Myocyte (in vitro differentiated cells): ENCODE measurements at regions not wholly inside any gene's neighbourhood (a gene's known extent, or its start where the extent isn't known, plus 50 kb on each side); places are given as distances from the start of the nearest gene placed in this dataset.
"Not testable (repeated sequence)": the region's sequence is repeated elsewhere in the genome, so short reads cannot be mapped to it uniquely, and the experiment has no call there.

ENCODE experiments used
- DNase-seq: peaks from one replicate; pipeline ENCODE4 v3.0.0-alpha.2; 2012; ENCODE audit warnings: low read depth

DNA sequence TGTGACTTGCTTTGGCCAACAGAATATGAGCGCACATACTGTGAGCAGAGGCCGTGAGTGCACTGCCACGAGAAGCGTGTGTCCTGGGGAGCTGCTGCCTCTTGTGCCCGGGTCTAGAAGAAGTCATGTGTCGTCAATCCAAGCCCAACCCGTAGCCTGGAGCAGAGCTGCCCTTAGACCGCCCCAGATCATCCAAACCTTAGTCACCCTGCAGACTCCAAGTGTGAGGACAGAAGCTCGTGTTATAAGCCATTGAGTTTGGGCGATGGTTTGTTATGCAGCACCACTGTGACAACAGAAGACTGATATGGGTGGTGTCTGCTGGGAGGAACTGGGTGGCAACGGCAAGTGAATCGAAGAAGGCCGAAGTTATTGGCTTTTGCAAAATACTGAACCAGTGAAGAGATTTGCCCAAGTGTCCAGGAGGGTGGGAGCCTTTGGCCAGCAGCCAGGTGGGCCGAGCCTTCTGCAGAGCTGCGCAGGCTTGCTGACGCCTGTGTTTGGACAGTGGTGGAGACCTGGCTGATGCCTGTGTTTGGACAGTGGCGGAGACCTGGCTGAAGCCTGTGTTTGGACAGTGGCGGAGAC is 101.3 kb upstream of the SULF2 start:
- no peak for DNase-seq

DNA sequence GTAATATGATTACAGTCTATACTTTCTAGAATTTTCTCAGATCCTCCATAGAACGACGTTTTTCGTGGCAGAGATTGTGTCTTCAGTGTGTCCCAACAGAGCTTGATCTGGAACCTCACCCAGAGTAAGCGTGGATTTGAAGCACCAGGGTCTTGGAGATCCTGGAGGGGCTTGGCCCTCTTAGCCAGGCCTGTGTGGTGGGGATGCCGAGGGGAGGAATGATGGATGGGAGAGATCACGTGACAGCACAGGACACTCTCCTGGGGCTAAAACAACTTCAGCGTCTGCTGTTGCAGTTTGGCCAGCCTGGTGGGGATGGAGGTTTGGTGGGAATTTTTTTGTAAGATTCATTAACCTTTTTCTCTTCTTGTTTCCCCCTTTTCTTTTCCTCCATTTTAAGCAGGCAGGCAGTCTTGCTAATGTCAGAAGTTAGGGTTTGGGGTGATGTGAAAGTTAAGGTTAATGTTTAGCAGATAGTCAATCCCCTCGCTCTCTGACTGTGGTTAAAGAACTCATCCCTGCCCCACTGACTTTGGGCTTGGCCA is 100.7 kb upstream of the SULF2 start:
- no peak for DNase-seq

DNA sequence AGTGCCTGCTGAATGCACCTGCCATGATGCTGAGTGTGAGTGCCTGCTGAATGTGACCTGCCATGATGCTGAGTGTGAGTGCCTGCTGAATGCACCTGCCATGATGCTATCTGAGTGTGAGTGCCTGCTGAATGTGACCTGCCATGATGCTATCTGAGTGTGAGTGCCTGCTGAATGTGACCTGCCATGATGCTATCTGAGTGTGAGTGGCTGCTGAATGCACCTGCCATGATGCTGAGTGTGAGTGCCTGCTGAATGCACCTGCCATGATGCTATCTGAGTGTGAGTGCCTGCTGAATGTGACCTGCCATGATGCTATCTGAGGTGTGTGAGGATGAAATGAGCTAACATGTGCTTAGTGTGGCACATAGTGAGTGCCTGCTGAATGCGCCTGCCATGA is 98.7 kb upstream of the SULF2 start:
- DNase-seq: not testable (repeated sequence)

DNA sequence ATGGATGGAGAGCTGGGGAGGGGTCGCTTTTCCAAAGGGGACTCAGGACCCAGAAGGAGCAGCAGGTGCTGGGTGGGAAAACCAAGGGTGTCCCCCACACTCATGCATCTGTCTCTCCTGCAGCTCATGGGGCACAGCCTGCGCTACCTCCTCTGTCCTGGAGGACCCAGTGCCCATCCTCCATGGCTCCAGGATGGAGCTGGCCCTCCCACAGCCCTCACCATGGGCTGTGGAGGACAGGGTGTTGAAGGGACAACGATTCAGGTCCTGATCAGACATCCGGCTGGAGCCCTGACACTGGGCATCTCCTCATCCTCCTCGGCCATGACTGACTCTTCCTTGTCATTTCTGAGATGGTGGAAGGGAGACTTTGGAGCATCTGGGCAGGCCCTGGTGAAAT is 97.9 kb upstream of the SULF2 start:
- DNase-seq: no peak

DNA sequence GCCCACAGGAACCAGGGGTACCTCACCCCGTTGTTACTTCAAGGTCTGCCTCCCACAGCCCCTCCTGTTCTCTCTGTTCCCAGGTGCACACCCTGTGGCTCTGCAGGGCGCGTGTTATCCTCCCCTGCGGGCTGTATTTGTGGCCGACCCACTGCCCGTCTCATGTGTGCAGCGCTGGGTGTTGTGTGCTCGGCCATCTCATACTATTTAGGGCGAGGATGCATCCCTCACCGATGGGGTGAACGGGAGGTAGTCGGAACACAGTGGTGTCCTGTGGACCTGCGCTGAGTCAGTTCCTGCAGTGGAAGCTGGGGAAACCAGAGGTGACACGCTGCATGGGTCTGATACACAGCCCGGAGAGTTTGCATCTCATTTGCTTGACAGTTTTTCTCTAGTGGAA is 94.5 kb upstream of the SULF2 start:
- no peak for DNase-seq

DNA sequence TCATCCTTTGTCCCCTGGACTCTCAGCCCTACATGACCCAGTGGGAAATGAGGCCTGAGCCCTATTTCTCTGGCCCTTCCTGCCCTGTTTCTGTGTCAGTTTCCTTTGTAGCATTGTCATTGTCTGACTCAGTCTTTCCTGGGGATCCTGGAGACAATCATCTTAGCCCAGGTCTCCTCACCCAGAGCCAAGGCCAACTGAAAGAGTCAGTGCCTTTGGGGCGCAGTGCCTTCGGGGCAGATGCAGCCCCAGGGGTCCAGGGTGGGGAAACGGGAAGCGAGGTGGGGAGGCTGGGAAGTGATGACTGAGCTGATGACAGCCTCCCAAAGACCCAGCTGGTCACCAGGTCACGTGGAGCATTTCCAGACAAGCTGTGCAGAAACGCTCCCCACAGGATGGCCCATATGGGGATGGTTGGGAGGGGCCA is 93.3 kb upstream of the SULF2 start:
- no peak for DNase-seq

DNA sequence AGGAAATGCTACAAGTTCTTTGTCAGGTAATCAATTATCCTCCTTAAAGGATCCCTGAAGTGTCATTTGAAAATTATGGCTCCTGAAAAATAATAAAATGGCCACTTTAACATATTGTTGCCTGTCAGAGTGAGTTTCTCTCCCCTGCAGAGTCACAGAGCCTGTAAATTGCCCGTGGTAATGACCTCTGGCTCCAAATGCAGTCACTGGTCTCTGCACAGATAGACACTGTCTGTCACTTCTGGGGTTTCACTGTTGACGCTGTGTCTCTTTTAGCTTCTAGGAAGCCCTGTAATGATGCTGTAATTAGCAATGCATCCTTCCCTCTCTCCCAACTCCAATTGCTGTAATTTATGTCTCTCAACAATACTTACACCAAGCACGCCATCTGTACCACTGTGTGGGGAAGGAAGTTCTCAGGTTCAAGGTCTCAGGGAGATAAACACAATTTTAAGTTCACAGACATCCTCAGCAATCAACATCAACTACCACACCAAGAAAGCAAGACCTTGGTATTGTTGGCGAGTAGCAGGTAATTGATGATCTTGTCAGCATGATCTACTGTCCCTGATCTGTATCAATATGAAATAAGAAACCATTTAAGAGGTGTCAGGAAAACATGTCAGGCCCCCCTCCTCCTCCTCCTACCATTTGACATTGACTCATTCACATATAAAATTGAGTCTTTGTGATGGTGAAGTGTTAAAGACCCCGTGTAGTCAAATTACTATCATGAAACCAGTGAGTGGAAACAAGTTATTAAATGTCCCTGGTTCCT is 91.2 kb upstream of the SULF2 start:
- no peak for DNase-seq

DNA sequence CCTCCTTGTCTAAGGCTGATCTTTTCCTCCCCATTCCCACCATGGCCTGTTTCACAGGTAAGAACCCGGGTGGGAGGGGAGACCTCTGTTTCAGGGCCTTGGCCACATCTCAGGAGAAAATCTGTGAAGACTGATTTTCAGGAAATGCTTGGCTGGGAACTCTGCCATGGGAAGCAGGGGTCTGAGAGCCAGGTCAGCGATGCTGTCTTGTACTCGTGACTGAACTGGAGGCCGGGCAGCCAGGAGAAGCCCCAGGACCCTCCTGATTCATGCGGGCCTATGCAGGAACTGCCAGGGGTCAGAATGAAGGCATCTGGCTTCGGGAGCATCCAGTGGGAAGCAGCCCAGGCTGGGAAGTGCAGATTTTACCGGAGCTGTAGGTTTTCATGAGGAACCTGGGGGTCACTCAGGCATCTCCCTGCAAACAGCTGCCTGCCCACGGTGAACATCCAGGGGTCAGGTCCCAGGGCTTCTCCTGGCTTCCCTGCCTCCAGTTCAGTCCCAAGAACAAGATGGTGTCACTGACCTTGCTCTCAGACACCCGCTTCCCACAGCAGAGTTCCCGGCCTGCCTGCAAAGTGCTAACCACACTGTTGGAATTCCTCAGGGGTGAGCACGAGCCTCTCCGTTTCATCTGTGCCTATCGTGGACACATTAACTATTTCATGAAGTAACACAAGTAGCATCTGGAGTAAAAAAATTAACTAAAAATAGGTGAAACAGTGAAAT is 90.2 kb upstream of the SULF2 start:
- DNase-seq: peak; percentile 11

DNA sequence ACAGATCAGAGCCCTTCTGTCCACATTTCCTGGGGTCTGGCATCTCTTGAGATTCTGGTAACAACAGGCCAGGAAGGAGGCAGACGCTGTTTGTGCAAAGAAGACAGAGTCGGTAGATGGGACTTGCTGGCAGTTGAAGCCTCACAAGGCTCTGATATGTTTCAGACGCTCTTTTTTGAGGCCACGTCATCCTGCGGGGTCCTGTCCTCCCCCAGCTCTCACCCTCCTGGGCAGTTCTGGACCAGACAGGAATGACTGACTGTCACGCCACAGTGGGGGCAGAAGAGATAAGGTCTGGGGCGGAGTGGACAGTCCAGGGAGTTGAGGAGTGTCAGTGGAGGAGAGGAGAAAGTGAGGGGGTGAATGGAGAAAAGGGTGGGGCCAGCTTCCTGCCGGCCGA is 87.1 kb upstream of the SULF2 start:
- DNase-seq: no peak

DNA sequence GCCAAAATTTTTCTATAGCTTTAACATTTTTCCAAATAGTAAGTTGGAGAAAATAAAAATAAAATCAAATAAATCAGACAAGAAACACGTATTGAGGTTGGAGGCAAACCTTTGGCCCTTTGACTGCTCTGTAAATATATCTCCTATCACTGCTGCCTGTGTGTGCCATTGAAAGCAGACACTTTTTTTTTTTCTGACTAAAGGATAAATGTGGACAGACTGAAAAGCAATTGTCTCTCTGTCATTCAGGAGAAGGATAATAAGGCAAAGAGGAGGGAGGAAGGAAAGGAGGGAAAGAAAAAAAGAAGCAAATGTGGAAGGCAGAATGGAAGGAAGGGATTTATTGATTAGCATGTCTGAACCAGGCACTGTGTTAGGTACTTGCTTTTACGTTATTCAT is 85.2 kb upstream of the SULF2 start:
- DNase-seq: no peak

DNA sequence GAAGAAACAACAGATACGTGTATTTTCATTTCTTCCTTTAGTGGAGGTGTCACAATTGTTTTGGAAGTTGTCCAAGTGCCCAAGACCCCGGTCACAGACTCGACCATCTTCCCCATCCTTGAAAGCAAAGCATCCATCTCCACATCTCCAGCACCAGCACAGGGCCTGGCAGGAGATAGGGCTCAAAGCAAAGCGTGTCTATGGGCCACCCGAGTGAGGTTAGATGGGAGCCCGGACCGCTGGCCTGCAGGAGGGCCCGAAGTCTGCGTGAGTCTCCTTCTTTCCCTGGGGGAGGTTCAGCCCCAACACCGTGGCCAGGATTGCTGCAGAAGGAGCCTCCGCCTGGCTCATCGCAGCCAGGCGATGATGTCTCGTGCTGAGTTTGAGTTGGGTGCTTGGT is 83.5 kb upstream of the SULF2 start:
- DNase-seq: no peak

DNA sequence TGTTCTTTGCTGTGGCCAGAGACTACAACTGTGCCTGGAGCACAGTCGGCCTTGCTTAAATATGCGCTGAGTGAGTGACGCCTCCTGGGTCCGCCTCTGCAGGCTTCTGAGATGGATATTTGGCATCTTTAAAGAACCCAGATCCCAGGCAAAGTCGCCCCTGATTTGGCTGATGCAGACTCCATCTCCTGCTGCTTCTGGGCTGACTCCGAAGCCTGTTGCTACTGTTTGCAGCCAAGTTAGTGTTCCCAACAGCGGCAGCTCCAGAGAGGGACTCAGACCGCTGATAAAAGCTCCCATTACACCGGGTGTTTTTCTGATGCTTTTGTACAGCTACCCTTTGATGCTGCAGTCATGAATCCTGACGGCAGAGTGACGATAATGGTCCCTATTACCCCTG is 83.0 kb upstream of the SULF2 start:
- DNase-seq: no peak

DNA sequence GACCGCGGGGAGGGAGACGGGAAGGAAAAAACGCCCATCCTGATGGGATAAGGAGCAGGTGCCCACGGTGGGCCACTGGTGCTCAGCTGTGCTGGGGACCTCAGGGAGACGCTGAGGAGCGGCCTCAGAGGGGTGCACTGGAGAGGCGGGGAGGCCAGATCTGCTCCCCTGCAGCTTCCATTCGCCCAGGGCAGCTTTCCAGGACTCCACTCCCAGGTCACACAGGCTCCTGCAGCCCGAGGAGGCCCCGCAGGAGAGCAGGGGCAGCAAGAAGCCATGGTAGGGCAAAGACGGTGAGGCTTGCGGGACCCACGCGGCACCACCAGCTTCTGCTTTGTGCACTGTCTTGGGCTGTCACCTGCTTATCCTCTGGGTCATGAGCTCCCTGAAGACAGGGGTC is 82.5 kb upstream of the SULF2 start:
- DNase-seq: no peak

DNA sequence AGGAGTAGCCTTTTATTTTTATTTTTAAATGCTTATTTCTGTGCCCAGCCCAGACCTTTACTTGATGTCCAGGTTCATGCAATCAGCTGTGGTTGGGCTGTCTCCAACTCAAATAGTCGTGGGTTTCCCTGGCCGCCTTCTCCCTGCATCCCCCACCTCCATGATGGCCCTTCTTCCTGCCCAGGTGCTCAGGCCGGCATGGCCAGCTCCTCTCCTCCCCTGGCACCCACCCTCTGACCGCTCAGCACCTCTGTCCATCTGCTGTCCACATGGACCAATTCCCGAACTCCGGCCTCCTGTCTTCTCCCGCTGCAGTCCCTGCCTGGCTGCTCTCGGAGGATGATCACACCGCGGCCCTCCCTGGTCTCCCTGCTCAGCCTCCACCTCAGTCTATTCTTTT is 81.2 kb upstream of the SULF2 start:
- DNase-seq: no peak

DNA sequence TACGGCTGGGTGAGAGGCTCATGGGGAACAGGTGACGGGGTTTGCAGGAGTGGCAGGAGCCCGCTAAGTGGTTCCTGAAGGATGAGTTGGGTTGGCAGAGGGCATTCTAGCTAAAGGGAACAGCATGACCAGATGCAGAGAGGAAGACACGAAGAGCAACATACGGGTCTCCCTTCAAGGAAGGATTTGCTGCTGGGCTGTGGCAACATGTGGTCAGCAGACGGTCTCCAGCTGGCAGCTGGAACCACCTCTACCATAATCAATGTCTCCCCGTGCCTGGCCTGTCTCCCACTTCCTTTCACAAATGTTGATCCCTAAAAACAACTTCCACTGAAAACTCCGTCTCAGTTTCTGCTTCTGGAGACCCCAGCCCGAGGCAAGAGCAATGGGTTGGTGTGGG is 80.6 kb upstream of the SULF2 start:
- DNase-seq: no peak

DNA sequence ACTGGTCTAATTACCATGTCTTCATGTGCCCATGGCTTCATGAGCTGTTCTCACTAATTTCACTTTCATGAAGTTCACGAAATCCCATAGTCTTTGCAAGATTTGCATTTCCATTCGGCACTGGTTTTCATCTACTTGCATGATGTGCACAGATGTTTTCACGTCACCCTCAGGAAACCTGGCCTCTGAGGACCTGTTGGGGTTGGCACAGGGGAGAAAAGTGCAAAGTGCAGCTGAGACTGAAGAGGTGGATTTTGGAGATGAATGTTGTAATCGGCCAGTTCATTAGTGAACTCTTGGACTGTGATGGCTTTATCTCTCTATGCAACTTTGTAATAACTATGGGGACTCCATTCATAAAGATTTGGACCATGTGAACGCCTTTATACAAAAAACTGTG is 80.2 kb upstream of the SULF2 start:
- DNase-seq: no peak

DNA sequence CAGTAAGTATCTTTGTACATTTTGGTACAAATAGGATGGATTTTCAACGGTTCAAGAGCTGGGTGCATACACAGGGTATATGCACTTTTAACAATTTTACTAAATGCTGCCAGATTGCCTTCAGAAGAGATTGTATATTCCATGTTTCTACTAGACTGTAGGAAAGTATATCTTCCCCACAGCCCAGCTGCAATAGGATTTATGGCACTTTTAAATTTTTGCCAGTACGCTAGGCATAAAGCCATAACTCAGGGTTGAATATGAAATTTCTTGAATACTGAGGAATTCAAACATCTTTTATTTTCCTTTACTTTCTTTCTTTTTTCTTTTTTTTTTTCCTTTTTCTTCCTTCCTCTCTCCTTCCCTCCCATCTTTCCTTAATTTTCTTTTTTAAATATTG is 78.7 kb upstream of the SULF2 start:
- no peak for DNase-seq

DNA sequence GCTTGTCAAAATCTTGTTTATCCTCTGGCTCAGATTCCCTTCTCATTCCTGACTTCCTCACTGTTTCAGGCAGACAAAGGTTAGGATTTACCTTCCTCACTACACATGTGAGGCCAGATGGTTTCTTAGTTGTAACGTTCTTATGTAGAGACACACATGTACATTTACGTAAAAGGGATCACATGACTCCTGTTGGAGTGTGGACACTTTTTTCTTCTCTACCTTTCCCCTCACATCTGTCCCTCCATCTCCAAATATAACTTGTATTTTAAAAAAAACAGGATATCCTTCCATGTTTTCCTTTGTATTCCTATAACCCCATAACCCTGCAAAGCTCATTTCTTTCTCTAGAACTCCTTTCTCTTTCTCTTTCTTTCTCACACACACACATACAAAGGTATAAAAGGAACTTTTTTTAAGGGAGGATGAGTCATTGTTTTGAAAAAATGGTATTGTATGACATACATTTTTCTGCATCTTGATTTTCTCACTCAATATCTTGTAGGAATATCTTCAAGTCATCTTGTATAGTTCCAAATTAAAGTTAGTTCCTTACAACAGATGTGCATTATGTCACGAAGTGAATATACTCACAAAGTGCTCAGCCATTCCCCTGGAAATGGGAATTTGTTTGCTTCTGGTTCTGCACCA is 78.2 kb upstream of the SULF2 start:
- DNase-seq: no peak

DNA sequence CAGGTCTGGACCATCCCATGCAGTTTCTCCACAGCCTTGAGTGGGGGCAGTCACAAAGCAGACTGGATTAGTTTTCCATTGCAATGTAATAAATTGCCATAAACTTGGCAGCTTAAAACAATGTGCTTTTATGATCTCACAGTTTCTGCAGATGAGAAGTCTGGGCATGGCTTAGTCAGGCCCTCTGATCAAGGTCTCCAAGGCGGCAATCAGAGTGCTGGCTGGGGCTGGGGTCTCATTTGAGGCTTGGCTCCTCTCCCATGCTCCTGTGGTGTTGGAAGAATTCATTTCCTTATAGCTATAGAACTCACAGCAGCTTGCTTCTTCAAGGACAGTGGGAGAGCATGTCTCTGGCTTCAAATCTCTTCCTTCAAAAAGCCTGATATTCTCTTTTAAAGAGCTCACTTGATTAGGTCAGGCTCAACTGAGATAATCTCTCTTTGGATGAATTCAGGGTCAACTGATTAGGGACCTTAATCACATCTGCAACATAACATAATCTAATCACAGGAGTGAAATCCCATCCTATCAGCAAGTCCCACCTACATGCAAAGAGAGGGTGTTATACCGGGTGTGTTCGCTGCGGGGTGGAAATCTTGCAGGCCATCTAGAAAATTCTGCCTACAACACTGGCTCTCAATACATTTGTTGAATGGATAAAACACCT is 77.4 kb upstream of the SULF2 start:
- DNase-seq: no peak

DNA sequence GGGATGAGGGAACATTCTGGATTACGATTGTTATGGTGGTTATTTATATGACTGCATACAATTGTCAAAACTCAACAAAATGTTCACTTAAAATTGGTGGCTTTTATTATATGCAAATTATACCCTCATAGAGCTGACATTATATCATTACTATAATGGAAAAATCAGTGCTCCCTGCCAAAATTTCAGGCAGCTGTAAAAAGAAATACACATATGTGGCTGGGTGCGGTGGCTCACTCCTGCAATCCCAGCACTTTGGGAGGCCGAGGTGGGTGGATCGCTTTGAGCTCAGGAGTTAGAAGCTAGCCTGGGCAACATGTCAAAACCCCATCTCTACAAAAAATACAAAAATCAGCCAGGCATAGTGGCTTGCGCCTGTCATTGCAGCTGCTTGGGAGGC is 75.8 kb upstream of the SULF2 start:
- no peak for DNase-seq
